HEK293T (cell line): ENCODE measurements at regions not wholly inside any gene's neighbourhood (a gene's known extent, or its start where the extent isn't known, plus 50 kb on each side); places are given as distances from the start of the nearest gene placed in this dataset.

Source experiments
- BHLHE40 ChIP-seq: fragments of 450-650 bp; IDR thresholded peaks from 2 replicates; pipeline ENCODE4 v1.6.1; 2016; ENCODE audit warnings: mild to moderate bottlenecking, moderate library complexity, borderline replicate concordance
- FOXK2 ChIP-seq: fragments of 450-650 bp; IDR thresholded peaks from 2 replicates; pipeline ENCODE4 v1.6.1; 2016; ENCODE audit warnings: mild to moderate bottlenecking
- FOXM1 ChIP-seq: fragments of 450-650 bp; IDR thresholded peaks from 2 replicates; pipeline ENCODE4 v1.6.1; 2017; ENCODE audit warnings: mild to moderate bottlenecking, borderline replicate concordance
- SP1 ChIP-seq: fragments of 450-650 bp; IDR thresholded peaks from 2 replicates; pipeline ENCODE4 v1.6.1; 2017
- ZNF384 ChIP-seq: fragments of 450-650 bp; IDR thresholded peaks from 2 replicates; pipeline ENCODE4 v1.6.1; 2016

DNA sequence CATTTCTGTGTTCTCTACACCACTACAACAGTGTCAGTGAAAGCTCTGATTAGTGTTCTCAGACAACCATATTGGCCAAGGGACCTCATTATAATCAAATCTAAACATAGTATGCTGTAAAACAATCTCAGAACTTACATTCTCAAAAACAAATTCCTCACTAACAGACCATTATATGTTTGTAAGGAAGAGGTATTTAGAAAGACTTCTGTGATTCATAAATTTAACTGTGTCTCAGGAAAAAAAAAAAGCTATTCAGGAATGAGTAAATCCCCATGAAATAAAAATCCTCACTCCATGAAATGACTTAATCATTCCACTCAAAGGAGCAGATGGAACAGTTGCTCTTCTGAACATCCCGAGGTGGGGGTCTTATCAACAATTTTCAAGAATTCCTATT lies 413.0 kb downstream of the CDH2 start:
- TF ChIP-seq BHLHE40 (no peak), ZNF384 (no peak), FOXM1 (no peak), FOXK2 (no peak), SP1 (no peak)
